SU-DHL-6 (cell line): ENCODE measurements at regions not wholly inside any gene's neighbourhood (a gene's known extent, or its start where the extent isn't known, plus 50 kb on each side); places are given as distances from the start of the nearest gene placed in this dataset.

Source experiments
- H2AFZ ChIP-seq: fragments of 200-600 bp; sonication (generic); 2 replicates; pipeline ENCODE4 v1.6.1; 2014; ENCODE audit warnings: low read depth, mild to moderate bottlenecking, moderate library complexity, mixed read lengths, antibody characterized with exemption, low read length; ENCODE audit not compliant: severe bottlenecking
- H3F3A ChIP-seq: fragments of 200-600 bp; shearing (Covaris generic); 2 replicates; pipeline ENCODE4 v1.6.0; 2016; ENCODE audit warnings: antibody characterized with exemption, mild to moderate bottlenecking; ENCODE audit not compliant: insufficient read depth
- H3K27ac ChIP-seq: fragments of 200-600 bp; sonication (generic); 2 replicates; pipeline ENCODE4 v1.5.1; 2016; ENCODE audit warnings: low read depth, mild to moderate bottlenecking, low read length, moderate library complexity, mixed read lengths
- H3K27me3 ChIP-seq: fragments of 200-600 bp; sonication (generic), shearing (Covaris generic); 2 replicates; pipeline ENCODE4 v1.6.0; 2014; ENCODE audit warnings: mild to moderate bottlenecking, low read length
- H3K36me3 ChIP-seq: fragments of 200-600 bp; sonication (generic); 2 replicates; pipeline ENCODE4 v1.6.1; 2014; ENCODE audit warnings: mild to moderate bottlenecking, low read length, mixed read lengths
- H3K4me2 ChIP-seq: fragments of 300-600, 200-600 bp; shearing (Covaris generic), sonication (generic); 2 replicates; pipeline ENCODE4 v1.6.0; 2014; ENCODE audit warnings: low read length, low read depth, mild to moderate bottlenecking; ENCODE audit not compliant: poor library complexity, severe bottlenecking
- H3K4me3 ChIP-seq: fragments of 200-600 bp; sonication (generic); 2 replicates; pipeline ENCODE4 v1.5.1; 2014; ENCODE audit warnings: antibody characterized with exemption, low read length, mild to moderate bottlenecking, mixed read lengths; ENCODE audit not compliant: insufficient read depth, poor library complexity, severe bottlenecking
- H3K79me2 ChIP-seq: fragments of 200-600 bp; sonication (generic); 2 replicates; pipeline ENCODE4 v1.6.1; 2014; ENCODE audit warnings: mild to moderate bottlenecking, low read length, moderate library complexity; ENCODE audit not compliant: insufficient read depth
- H3K9ac ChIP-seq: fragments of 200-600 bp; sonication (generic); 2 replicates; pipeline ENCODE4 v1.7.0; 2014; ENCODE audit warnings: mild to moderate bottlenecking, low read length
- H3K9me2 ChIP-seq: fragments of 200-600 bp; sonication (generic); replicated peaks from 2 replicates; pipeline ENCODE4 v1.6.1; 2014; ENCODE audit warnings: low read length; ENCODE audit not compliant: insufficient read depth
- H3K9me3 ChIP-seq: fragments of 200-600 bp; sonication (generic); 2 replicates; pipeline ENCODE4 v1.6.1; 2014; ENCODE audit warnings: low read length, mixed read lengths; ENCODE audit not compliant: insufficient read depth
- H4K20me1 ChIP-seq: fragments of 200-600 bp; sonication (generic); 2 replicates; pipeline ENCODE4 v1.6.1; 2014; ENCODE audit warnings: low read depth, mild to moderate bottlenecking, antibody characterized with exemption, low read length, moderate library complexity, mixed read lengths
- CTCF ChIP-seq: fragments of 200-600 bp; sonication (generic); IDR thresholded peaks from one replicate; pipeline ENCODE4 v1.5.1; 2017; ENCODE audit warnings: antibody characterized with exemption, mild to moderate bottlenecking, low read length, moderate library complexity; ENCODE audit not compliant: insufficient read depth, poor library complexity, severe bottlenecking
- EZH2phosphoT487 ChIP-seq: fragments of 200-600 bp; sonication (generic), shearing (Covaris generic); conservative IDR thresholded peaks from 2 replicates; pipeline ENCODE4 v1.6.1; 2018; ENCODE audit warnings: mild to moderate bottlenecking, antibody characterized with exemption, low read length, moderate library complexity, mixed read lengths

- Histone ChIP-seq H3K9ac (no peak overlapping the region), H3K4me3 (no peak overlapping the region), H3F3A (no peaks in the 10 kb centered on the region), H2AFZ (no peak overlapping the region), H3K79me2 (no peaks in the 10 kb centered on the region), H3K9me2 (no peaks in the 10 kb centered on the region), H3K36me3 (no peaks in the 10 kb centered on the region), H3K27me3 (no peaks in the 10 kb centered on the region), H4K20me1 (no peaks in the 10 kb centered on the region), H3K4me2 (no peak overlapping the region), H3K9me3 (no peaks in the 10 kb centered on the region), H3K27ac (no peak overlapping the region)
- no peak for TF ChIP-seq CTCF
- TF ChIP-seq EZH2phosphoT487 = no peak
Observed at GRCh38 chr6:114611696-114612095, 268.9 kb upstream of the HS3ST5 start.

- no peaks in the 10 kb centered on the region for H4K20me1 ChIP-seq
- H3K27me3 ChIP-seq = no peaks in the 10 kb centered on the region
- no peak overlapping the region for H3K9ac ChIP-seq
- no peaks in the 10 kb centered on the region for H3F3A ChIP-seq
- no peak for TF ChIP-seq CTCF
- no peak for TF ChIP-seq EZH2phosphoT487
- H3K4me2 ChIP-seq = no peak overlapping the region
- H3K79me2 ChIP-seq = no peaks in the 10 kb centered on the region
- H3K36me3 ChIP-seq = no peaks in the 10 kb centered on the region
- no peaks in the 10 kb centered on the region for H3K9me3 ChIP-seq
- no peak overlapping the region for H3K4me3 ChIP-seq
- H2AFZ ChIP-seq = no peak overlapping the region
- H3K27ac ChIP-seq = no peak overlapping the region
- H3K9me2 ChIP-seq = no peaks in the 10 kb centered on the region
Observed at GRCh38 chr6:114608091-114608490, 265.3 kb upstream of the HS3ST5 start.

- Histone ChIP-seq H3K4me3 (no peak overlapping the region), H3K27ac (no peak overlapping the region), H3K36me3 (no peaks in the 10 kb centered on the region), H4K20me1 (no peaks in the 10 kb centered on the region), H3K4me2 (no peak overlapping the region), H3K27me3 (no peaks in the 10 kb centered on the region), H3K9me2 (no peaks in the 10 kb centered on the region), H2AFZ (no peak overlapping the region), H3F3A (no peaks in the 10 kb centered on the region), H3K9me3 (no peaks in the 10 kb centered on the region), H3K79me2 (no peaks in the 10 kb centered on the region), H3K9ac (no peak overlapping the region)
- TF ChIP-seq CTCF (no peak), EZH2phosphoT487 (no peak)
Observed at GRCh38 chr6:114605656-114606055, 262.8 kb upstream of the HS3ST5 start.
